GM23338 (cell line): ENCODE measurements at regions not wholly inside any gene's neighbourhood (a gene's known extent, or its start where the extent isn't known, plus 50 kb on each side); places are given as distances from the start of the nearest gene placed in this dataset.
A peak's percentile ranks its signal among the peaks of the same experiment; 100 is the strongest.

Source experiments
- ATAC-seq: fragments of 200-7000 bp; cut with Tn5 transposase; 3 replicates; pipeline ENCODE4 v1.9.1; 2020
- DNase-seq: peaks from one replicate; pipeline ENCODE4 v3.0.0-alpha.2; 2015; ENCODE audit warnings: low spot score
- H2AFZ ChIP-seq: fragments of 200-600 bp; sonication (generic); 2 replicates; pipeline ENCODE4 v1.8.0; 2016; ENCODE audit warnings: antibody characterized with exemption, mild to moderate bottlenecking, moderate library complexity
- H3F3A ChIP-seq: fragments of 200-600 bp; sonication (generic); replicated peaks from 2 replicates; pipeline ENCODE4 v1.8.0; 2017; ENCODE audit warnings: antibody characterized with exemption, mixed run types, low read depth
- H3K27ac ChIP-seq: fragments of 200-600 bp; sonication (generic); 2 replicates; pipeline ENCODE4 v1.6.1; 2016; ENCODE audit warnings: low read depth
- H3K27me3 ChIP-seq: fragments of 200-600 bp; sonication (generic); 2 replicates; pipeline ENCODE4 v1.8.0; 2016; ENCODE audit warnings: mild to moderate bottlenecking, mixed run types, moderate library complexity; ENCODE audit not compliant: insufficient read depth
- H3K36me3 ChIP-seq: fragments of 200-600 bp; sonication (generic); 2 replicates; pipeline ENCODE4 v1.8.0; 2016; ENCODE audit warnings: mild to moderate bottlenecking; ENCODE audit not compliant: insufficient read depth
- H3K4me1 ChIP-seq: fragments of 200-600 bp; sonication (generic); 2 replicates; pipeline ENCODE4 v1.8.0; 2016; ENCODE audit warnings: mild to moderate bottlenecking, moderate library complexity; ENCODE audit not compliant: insufficient read depth
- H3K4me2 ChIP-seq: fragments of 200-600 bp; sonication (generic); 2 replicates; pipeline ENCODE4 v1.7.1; 2017; ENCODE audit warnings: mixed run types
- H3K4me3 ChIP-seq: fragments of 200-600 bp; sonication (generic); 2 replicates; pipeline ENCODE4 v1.6.1; 2016; ENCODE audit warnings: mixed run types
- H3K79me2 ChIP-seq: fragments of 200-600 bp; sonication (generic); replicated peaks from 2 replicates; pipeline ENCODE4 v1.8.0; 2017; ENCODE audit warnings: mild to moderate bottlenecking; ENCODE audit not compliant: insufficient read depth
- H3K9me2 ChIP-seq: fragments of 200-600 bp; sonication (generic); 2 replicates; pipeline ENCODE4 v1.8.0; 2017; ENCODE audit not compliant: insufficient read depth
- H4K20me1 ChIP-seq: fragments of 200-600 bp; sonication (generic); replicated peaks from 2 replicates; pipeline ENCODE4 v1.8.0; 2017; ENCODE audit warnings: mild to moderate bottlenecking; ENCODE audit not compliant: insufficient read depth
- H3K27ac Mint-ChIP-seq: 2 replicates; pipeline ENCODE4 v1.8.0; 2020; ENCODE audit warnings: inconsistent platforms, mild to moderate bottlenecking, moderate library complexity, mixed read lengths
- H3K27me3 Mint-ChIP-seq: 3 replicates; pipeline ENCODE4 v1.8.0; 2022; ENCODE audit warnings: low read depth, mild to moderate bottlenecking, moderate library complexity, mixed read lengths, inconsistent platforms; ENCODE audit not compliant: insufficient read depth, poor library complexity
- H3K36me3 Mint-ChIP-seq: 3 replicates; pipeline ENCODE4 v1.8.0; 2021; ENCODE audit warnings: low read depth, mild to moderate bottlenecking, inconsistent platforms, moderate library complexity, mixed read lengths
- H3K4me1 Mint-ChIP-seq: 3 replicates; pipeline ENCODE4 v1.8.0; 2020; ENCODE audit warnings: mild to moderate bottlenecking, inconsistent platforms, mixed read lengths
- H3K4me3 Mint-ChIP-seq: 3 replicates; pipeline ENCODE4 v1.8.0; 2021; ENCODE audit warnings: moderate library complexity, mild to moderate bottlenecking, inconsistent platforms, mixed read lengths
- H3K9me3 Mint-ChIP-seq: 3 replicates; pipeline ENCODE4 v1.8.0; 2020; ENCODE audit warnings: moderate library complexity, mild to moderate bottlenecking, inconsistent platforms, mixed read lengths
- CTCF ChIP-seq, 2 experiments: fragments of 200-600 bp in 1 of 2; sonication (generic) in 1 of 2; conservative IDR thresholded peaks; 2 replicates each; pipeline versions ENCODE4 v1.5.1 to v1.6.1; 2016 to 2017; ENCODE audit warnings: antibody characterized with exemption in 2 of 2, low read depth in 2 of 2, mild to moderate bottlenecking in 2 of 2, moderate library complexity in 1 of 2
- ZNF114 ChIP-seq: fragments of 250-450 bp; sonication (Bioruptor Pico); IDR thresholded peaks from 2 replicates; pipeline ENCODE4 v1.5.0; 2020; ENCODE audit warnings: mild to moderate bottlenecking, moderate library complexity
- ZNF462 ChIP-seq: fragments of 250-450 bp; sonication (Bioruptor Pico); IDR thresholded peaks from 2 replicates; pipeline ENCODE4 v1.5.0; 2020; ENCODE audit warnings: mild to moderate bottlenecking, moderate library complexity

GRCh38 chr10:123519861-123520260 lies 146.3 kb upstream of the GPR26 start (continued):
- TF ChIP-seq ZNF462: no peak

- no peak overlapping the region for H3K27ac Mint-ChIP-seq
Measured at GRCh38 chr10:123521076-123521475, 145.1 kb upstream of the GPR26 start.

More at GRCh38 chr10:123521076-123521475, 145.1 kb upstream of the GPR26 start:
- Histone ChIP-seq H3K4me2 (no peak overlapping the region), H3K4me1 (no peaks in the 10 kb centered on the region), H4K20me1 (no peaks in the 10 kb centered on the region), H3K36me3 (no peaks in the 10 kb centered on the region), H3K9me2 (peaks cover 6% of the 10 kb centered on the region), H3K4me3 (no peak overlapping the region), H2AFZ (no peak overlapping the region), H3F3A (no peaks in the 10 kb centered on the region), H3K27ac (no peak overlapping the region), H3K79me2 (no peaks in the 10 kb centered on the region), H3K27me3 (no peaks in the 10 kb centered on the region)
- Mint-ChIP-seq H3K4me3 (no peak overlapping the region), H3K36me3 (no peaks in the 10 kb centered on the region; the same call in 2 of the 3 replicates), H3K9me3 (no peaks in the 10 kb centered on the region; the same call in 1 of the 3 replicates), H3K4me1 (peaks cover 4% of the 10 kb centered on the region), H3K27me3 (peaks cover 8% of the 10 kb centered on the region)
- ATAC-seq (no peak), DNase-seq (no peak)
- TF ChIP-seq CTCF (conservative IDR thresholded peaks at IDR 0.05; ENCODE audit: low read depth in 2 of 2) (peak in 1 of 2 experiments; percentile 28; a peak in 2 of 4 replicates), ZNF114 (CRISPR knock-in tag) (no peak)
